GM19035 (cell line): ENCODE measurements at regions not wholly inside any gene's neighbourhood (a gene's known extent, or its start where the extent isn't known, plus 50 kb on each side); places are given as distances from the start of the nearest gene placed in this dataset.

Experiments used
- ATAC-seq: cut with Tn5 transposase; IDR thresholded peaks from one replicate; pipeline ENCODE4 v1.9.1; 2021; ENCODE audit not compliant: unreplicated experiment

- no peak for ATAC-seq
Observed at GRCh38 chr5:167001246-167001645, 1290.2 kb upstream of the WWC1 start.

GRCh38 chr5:167008705-167009104 is 1282.7 kb upstream of the WWC1 start:
- no peak for ATAC-seq

- ATAC-seq: no peak
Observed at GRCh38 chr5:167011196-167011595, 1280.2 kb upstream of the WWC1 start.

DNA sequence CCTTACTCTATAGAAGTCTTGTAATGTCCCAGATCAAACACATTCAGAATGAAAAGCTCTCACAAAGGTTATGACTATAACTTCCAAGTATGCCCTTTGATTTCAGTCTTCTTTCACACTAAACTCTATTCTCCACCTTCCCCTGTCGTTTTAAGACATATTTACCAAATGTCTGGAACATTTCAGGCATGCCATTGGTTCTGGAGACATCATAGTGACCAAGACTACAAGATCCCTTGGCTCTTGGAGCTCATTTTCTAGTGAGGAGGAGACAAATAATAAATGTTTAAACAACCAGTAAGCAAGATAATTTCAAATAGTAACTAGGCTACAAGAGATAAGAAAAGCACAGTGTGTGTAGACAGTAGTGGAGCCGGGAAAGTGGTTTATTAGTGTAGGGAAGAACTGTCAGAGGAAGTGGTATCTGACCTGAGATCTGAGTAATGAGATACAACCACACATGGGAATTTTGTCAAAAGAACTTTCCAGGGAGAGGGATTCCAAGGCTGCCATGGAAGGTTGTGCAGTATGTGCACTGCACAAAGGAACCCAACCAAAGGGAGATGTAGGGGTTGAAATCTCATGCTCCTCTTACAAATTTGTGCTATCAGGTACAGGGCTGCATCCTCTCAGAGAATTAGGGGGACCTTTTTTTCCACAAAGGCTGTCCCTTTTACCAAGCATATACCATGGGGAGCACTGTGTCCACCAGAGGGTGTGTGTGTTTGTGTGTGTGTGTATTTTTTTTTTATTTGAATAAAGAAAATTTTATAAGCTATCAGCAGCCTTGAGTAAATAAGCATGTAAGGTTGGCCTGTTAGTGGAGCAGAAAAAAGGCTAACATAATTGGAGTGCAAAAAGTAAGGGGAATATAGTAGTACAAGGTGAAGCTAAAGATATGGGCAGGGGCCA is 1279.1 kb upstream of the WWC1 start:
- ATAC-seq: no peak

DNA sequence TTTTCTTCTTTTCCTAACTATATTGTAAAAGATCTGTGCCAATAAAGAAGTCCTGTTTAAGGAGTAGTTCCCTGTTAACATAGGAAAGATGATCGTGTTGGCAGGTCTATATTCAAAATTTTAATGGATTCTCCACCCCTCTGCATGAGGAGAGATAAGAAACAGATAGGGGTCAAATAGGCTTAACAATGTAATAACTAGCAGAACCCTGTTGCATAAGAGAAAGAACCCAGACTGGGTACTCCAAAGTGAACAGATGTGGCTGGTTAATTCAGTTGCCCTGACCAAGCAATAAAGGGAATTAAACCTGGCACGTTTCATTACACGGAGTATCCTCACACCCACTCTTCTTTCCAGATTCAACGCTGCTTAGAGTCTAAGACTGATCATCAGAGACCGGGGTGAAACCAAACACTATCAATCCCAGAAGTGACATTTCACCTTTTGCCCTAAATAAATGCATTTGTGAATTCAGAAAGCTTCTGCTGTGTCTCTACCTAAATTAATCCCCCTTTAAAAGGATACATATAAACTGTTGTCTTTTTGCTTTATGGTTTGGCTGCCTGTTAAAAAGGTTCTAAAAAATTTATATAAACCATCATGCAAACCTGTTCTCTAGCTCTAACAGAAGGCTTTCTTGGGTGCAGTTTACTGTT is 1276.9 kb upstream of the WWC1 start:
- ATAC-seq: no peak

GRCh38 chr5:167020418-167020817 is 1271.0 kb upstream of the WWC1 start:
- no peak for ATAC-seq

- ATAC-seq: no peak
Observed at GRCh38 chr5:167029488-167029887, 1262.0 kb upstream of the WWC1 start.

DNA sequence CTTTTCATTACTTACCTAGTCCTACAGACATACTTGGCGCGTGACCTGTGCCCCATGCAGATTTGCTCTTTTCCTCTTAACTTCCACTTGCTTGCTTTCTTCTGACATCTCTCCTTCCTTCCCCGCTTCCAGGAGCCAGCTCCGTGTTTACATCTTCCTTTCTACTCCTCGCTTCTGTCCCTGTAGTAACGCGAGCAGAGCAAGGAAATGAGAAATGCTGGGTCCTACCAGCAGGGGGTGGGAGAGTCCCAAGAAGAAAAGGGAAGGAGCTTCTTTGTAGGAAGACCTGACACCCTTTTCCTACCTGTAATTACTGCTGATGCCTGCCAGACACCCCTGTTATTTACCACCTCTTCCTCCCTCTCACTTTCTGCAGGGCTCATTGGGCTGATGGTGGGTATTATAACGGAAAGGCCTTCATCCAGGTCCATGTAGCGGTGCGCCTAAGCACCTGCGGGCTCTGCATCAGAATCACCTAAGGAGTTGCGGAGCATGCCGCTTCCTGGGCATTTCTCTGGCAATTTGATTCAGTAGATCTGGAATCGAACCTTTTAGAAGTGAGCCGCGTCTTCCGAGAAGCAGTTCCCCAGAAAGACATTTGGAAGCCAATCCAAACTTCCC is 1260.8 kb upstream of the WWC1 start:
- no peak for ATAC-seq

DNA sequence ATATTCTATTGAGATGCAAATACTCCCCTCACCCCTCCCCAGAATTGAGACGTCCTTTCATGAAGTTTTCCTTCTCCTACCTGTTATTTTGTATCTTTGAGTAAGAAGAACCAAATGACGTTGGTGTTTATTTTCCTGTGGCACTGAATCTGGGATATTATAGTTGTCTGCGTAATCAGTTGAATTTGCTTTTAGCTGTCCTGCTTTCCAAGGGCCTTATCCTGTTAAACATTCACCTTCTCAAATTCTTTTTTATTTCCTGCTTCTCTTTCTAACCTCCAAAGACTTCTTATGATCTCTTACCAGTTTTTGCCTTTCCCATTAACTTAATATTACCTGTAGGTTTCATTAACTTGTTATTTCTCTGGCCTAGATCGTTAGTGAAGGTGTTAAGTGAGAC is 1254.9 kb upstream of the WWC1 start:
- no peak for ATAC-seq

DNA sequence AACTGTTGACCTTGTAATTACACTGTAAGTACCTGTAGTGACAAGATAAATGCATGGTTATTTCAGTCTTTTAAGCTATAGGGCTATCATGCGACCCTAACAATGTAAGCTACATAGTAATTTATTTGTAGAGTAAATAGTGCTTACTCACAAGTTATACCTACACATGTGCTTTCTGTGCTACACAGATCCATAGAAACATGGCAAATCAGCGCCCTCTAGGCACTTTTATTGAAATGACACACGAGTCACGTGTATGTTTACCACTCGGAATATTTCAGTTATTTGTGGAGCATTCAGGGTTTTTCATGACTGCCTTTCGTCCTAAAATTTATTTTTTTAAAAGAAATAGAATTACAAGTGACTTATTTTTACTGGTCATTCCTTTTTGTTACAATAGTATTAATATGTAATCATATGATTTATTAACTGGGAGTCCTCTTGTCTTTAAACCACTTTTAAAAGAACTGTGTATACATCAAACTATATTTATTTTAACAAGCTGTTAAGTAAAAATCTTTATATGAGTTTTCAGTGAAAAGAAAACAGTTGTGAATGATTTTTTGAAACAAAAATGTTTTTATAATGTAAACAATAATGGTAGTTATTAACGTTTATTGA is 1242.3 kb upstream of the WWC1 start:
- peak; percentile 70 for ATAC-seq

DNA sequence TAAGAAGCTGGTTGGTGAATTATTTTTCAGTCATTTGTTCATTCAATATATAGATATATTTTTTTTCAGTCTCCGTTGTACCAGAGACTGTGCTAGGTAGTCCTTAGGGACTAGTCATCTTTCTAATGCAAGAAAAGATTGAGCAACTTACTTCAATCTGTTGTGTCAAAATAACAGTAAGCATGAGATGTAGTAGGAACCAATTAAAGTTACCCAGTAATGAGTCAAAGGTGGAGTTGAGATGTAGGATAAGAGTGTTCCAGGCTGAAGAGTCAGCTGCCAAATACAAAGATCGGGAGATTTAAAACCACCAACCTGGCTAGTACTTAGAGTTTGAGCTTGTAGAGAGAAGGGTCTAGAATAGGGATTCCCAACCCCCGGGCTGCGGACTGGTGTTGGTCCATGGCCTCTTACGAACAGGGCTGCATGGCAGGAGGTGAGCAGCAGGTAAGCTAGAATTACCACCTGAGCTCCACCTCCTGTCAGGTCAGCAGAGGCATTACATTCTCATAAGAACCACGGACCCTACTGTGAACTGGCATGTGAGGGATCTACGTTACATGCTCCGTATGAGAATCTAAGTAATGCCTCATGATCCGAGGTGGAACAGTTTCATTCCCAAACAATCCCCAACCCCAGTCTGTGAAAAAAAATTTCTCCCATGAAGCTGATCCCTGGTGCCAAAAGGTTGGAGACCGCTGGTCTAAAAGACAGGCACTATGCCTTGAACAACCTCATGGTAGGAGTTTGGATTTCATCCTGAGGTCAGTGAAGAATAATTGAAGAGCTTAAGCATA is 1241.5 kb upstream of the WWC1 start:
- no peak for ATAC-seq

GRCh38 chr5:167050568-167051401 is 1240.7 kb upstream of the WWC1 start:
- ATAC-seq: no peak

- ATAC-seq: no peak
Observed at GRCh38 chr5:167051402-167051768, 1240.1 kb upstream of the WWC1 start.

DNA sequence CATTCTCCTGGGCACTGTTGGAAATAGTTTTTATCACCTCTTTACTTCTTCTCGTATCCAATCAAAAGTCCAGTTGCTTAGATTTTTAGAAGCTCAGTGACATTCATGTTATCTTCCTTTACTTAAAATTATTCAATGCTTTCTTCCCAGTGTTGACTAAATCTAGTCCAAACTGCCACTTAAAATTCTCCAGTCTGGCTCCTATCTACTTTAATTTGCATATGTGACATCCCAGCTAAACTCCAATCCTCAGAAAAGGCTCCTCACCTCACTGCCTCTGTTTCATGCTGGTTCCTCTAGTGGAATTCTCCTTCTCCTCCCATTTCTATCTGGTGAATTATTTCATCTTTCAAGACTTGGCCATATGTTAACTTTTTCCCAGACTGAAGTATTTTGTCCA is 1238.7 kb upstream of the WWC1 start:
- no peak for ATAC-seq

DNA sequence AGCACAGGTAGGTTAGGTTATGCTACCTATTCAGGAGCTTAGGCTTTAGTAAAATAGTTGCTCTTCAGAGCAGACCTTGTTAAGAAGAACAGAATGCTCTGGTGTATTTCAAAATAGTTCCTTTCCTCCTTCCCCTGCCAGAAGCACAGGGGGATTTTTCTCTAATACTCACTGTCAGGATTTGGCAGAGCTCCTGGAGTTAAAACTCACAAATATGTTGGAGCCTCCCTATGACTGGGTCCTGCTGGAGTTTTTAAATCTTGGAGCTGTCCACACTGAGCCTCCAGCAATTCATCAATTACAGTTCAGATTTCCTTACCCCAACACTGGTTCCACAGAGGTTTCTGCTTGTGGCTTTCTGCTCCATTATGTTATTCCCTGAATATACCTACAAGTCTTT is 1233.8 kb upstream of the WWC1 start:
- ATAC-seq: no peak

DNA sequence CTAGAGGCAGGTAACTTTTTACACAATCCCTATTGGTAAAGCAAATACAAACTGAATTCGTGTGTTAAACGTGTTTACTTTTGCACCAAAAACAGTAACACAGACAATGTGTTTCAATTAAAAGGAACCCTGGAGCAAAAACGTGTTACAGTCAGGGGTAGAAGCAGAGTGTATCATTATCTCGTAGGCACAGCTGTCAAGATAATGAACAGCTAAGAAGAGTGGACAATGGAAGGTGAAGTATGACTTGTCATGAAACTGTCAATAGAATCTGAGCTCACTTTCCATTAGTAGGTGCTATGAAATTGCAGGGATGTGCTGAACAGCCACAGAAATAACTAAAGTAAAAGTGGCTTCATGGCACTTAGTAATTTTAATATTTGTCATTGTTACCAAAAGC is 1229.8 kb upstream of the WWC1 start:
- ATAC-seq: no peak

GRCh38 chr5:167063116-167063515 is 1228.3 kb upstream of the WWC1 start:
- ATAC-seq: no peak

- ATAC-seq: no peak
Observed at GRCh38 chr5:167063788-167064187, 1227.7 kb upstream of the WWC1 start.

- ATAC-seq: no peak
Observed at GRCh38 chr5:167064198-167064776, 1227.2 kb upstream of the WWC1 start.

GRCh38 chr5:167065794-167066193 is 1225.7 kb upstream of the WWC1 start:
- ATAC-seq: no peak
